AG20443 (cell line): ENCODE measurements at regions not wholly inside any gene's neighbourhood (a gene's known extent, or its start where the extent isn't known, plus 50 kb on each side); places are given as distances from the start of the nearest gene placed in this dataset.
A peak's percentile ranks its signal among the peaks of the same experiment; 100 is the strongest.

ENCODE experiments used
- DNase-seq: peaks from one replicate; pipeline ENCODE4 v3.0.0; 2012; ENCODE audit warnings: low spot score, mixed read lengths

- no peak for DNase-seq
These were observed 98.2 kb upstream of the GCFC2 start for GRCh38 chr2:75808793-75809535.

GRCh38 chr2:75807992-75808391 lies 97.3 kb upstream of the GCFC2 start:
- no peak for DNase-seq

GRCh38 chr2:75801234-75801982 lies 90.7 kb upstream of the GCFC2 start:
- no peak for DNase-seq

GRCh38 chr2:75800456-75800855 lies 89.7 kb upstream of the GCFC2 start:
- DNase-seq: no peak

GRCh38 chr2:75799859-75800258 lies 89.1 kb upstream of the GCFC2 start:
- DNase-seq: no peak

GRCh38 chr2:75798569-75798968 lies 87.9 kb upstream of the GCFC2 start:
- DNase-seq: no peak

- no peak for DNase-seq
These were observed 82.3 kb upstream of the GCFC2 start for GRCh38 chr2:75792996-75793395.

GRCh38 chr2:75792146-75792545 lies 81.4 kb upstream of the GCFC2 start:
- DNase-seq: no peak

GRCh38 chr2:75790814-75791467 lies 80.2 kb upstream of the GCFC2 start:
- no peak for DNase-seq

GRCh38 chr2:75790121-75790813 lies 79.6 kb upstream of the GCFC2 start:
- no peak for DNase-seq

- no peak for DNase-seq
These were observed 78.2 kb upstream of the GCFC2 start for GRCh38 chr2:75788902-75789301.

- DNase-seq: no peak
These were observed 77.4 kb upstream of the GCFC2 start for GRCh38 chr2:75788154-75788553.

GRCh38 chr2:75787532-75788132 lies 76.9 kb upstream of the GCFC2 start:
- DNase-seq: peak; percentile 33

GRCh38 chr2:75775311-75775823 lies 64.7 kb upstream of the GCFC2 start:
- no peak for DNase-seq

- no peak for DNase-seq
These were observed 62.4 kb upstream of the GCFC2 start for GRCh38 chr2:75772908-75773630.

GRCh38 chr2:75765798-75766197 lies 55.1 kb upstream of the GCFC2 start:
- DNase-seq: no peak

GRCh38 chr2:75764611-75765010 lies 53.9 kb upstream of the GCFC2 start:
- DNase-seq: no peak
